Testis (tissue), 2 donors: ENCODE measurements at regions not wholly inside any gene's neighbourhood (a gene's known extent, or its start where the extent isn't known, plus 50 kb on each side); places are given as distances from the start of the nearest gene placed in this dataset.

Experiments used
- POLR2A ChIP-seq: fragments of 450-650 bp; IDR thresholded peaks from one replicate; pipeline ENCODE4 v1.6.1; 2017; ENCODE audit warnings: antibody characterized with exemption, mild to moderate bottlenecking, moderate library complexity
- TF ChIP-seq, protein P1 (sequence below), 3 experiments: fragments of 450-650 bp in 2 of 3; fragments of 200-600 bp in 1 of 3; sonication (generic) in 1 of 3; IDR thresholded peaks; one replicate each; pipeline ENCODE4 v1.5.1; 2016 to 2019; ENCODE audit warnings: antibody characterized with exemption in 3 of 3, mild to moderate bottlenecking in 2 of 3, moderate library complexity in 1 of 3

DNA sequence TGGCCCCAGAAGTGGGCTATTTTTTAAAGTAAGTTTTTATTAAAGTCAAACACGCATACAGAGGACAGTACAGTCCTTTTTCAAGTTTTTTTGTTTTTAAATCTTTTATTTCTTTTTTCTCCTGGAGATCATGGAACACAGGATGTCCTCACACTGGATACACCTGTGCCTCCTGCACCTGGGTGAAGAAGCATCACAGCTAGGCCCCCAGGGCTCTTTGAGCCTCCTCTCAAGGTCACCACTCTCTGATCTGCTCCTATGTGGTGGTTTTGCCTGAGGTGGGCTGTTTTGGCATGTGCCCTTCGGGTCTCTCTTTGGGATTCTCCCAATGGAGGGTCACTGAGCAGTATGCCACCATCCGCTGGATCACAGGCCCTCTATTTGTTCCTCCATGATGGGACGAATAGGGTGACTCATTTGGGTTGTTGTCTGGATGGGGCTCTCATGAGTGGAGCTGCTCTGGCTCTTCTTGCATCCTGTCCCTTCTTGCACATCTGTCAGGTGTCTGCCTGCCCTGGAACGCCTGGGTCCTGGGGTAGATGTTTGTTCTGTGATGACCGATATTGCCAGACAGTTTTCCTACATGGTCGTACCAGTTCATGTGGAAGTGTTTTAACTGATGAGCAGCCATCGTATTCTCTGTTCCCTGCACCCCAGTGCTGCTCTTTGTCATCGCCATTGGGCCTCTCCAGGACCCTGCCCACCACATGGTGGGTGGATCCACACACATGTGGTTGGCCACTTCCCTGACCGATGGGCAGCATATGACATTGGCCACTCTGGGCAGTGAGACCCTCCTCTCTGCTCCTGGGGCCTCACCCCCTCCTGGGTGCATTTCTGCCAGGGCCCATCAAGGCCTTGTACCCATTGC, 55.2 kb upstream of the MED9 start:
- TF ChIP-seq, protein P1, sequence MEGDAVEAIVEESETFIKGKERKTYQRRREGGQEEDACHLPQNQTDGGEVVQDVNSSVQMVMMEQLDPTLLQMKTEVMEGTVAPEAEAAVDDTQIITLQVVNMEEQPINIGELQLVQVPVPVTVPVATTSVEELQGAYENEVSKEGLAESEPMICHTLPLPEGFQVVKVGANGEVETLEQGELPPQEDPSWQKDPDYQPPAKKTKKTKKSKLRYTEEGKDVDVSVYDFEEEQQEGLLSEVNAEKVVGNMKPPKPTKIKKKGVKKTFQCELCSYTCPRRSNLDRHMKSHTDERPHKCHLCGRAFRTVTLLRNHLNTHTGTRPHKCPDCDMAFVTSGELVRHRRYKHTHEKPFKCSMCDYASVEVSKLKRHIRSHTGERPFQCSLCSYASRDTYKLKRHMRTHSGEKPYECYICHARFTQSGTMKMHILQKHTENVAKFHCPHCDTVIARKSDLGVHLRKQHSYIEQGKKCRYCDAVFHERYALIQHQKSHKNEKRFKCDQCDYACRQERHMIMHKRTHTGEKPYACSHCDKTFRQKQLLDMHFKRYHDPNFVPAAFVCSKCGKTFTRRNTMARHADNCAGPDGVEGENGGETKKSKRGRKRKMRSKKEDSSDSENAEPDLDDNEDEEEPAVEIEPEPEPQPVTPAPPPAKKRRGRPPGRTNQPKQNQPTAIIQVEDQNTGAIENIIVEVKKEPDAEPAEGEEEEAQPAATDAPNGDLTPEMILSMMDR (IDR thresholded peaks at IDR 0.05), result no peak
- TF ChIP-seq POLR2A, result no peak
